GM21737 (cell line): ENCODE measurements at regions not wholly inside any gene's neighbourhood (a gene's known extent, or its start where the extent isn't known, plus 50 kb on each side); places are given as distances from the start of the nearest gene placed in this dataset.

Source experiments
- ATAC-seq: cut with Tn5 transposase; IDR thresholded peaks from one replicate; pipeline ENCODE4 v1.9.1; 2021; ENCODE audit warnings: mild to moderate bottlenecking, moderate library complexity; ENCODE audit not compliant: unreplicated experiment

DNA sequence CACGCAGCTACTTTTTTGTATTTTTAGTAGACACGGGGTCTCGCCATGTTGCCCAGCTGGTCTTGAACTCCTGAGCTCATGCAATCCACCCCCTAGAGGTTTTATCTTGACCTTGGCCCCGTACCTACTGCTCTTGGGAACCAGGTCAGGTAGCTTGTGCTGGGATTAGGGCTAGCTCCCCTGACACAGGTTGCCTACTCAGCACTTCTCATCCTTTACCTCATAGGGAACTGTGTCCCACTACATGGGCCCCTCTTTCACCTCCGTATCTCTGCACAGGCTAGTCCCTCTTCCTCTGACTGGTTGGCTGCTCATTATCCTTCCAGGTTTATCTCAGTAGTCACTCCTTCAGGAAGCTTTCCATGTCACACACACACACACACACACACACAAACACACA, 58.0 kb upstream of the ITPRID1 start:
- no peak for ATAC-seq

DNA sequence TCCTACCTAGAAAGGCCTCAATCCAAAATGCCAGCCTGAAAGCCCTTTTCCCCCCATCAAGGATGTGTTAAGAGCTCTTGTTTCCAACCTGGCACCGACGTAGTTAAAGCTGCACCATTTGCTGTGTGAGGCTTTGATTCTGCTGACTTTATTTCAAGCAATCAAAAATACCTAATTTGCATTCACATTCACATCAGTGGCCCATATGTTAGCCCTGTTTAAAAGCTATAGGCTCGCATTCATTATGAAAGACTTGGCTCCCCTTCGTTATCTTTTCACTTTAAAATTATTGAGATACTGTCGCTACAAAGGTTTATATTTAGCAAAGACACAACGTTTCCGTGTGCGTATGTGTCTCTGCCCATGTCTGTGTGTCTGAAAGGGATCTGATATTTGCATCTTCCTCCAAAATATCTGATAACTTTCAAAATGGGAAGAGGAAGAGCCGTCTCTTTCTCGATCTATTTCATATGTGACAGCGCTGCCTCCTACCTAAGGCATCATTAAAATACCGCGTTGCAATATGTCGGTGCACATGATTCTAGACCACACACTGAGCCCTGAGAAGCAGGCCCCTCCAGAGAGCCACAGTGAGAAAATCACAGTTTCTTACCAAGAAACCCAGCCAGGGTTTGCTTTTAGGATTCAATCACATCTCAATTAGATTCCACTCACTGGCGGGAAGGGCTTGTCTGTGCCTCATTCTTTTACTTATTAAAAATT, 57.1 kb upstream of the ITPRID1 start:
- ATAC-seq: no peak

DNA sequence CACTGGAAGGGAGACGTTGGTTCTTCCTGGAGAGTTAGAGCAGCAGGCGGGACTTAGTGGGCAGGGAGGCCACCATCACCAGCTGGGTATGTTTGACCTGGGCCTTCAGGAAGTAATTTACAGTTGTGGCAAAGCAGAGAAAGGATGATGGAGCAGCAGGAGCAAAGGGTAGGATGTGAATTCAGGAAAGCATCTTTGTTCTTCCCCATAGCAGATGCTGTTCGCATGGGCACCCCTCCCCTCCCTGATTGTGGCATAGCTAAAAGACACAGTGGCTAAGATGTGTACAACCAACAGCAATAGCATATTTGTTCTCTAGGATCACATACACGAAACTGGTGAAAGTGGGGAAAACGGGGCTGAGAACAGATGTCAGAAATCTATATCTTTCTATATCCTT, 56.3 kb upstream of the ITPRID1 start:
- ATAC-seq: no peak

DNA sequence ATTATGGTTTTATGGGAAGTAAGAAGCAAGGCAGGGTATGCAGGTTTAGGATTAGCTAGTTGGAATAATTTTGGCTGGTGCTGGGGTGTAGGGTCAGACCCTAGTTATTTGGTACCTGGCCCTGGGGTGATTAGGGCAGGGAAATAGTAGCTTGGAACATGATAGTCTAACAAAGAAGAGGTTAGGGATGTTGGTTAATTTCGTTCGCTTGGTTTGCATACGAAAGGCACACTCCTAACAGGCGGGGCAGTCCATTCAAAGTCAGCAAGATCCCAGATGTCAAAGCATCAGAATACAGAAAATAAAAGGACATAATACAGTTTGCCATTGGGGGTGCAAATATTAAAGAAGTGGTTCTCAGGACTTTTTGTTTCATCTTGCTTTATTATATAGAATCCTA, 55.7 kb upstream of the ITPRID1 start:
- ATAC-seq: no peak

DNA sequence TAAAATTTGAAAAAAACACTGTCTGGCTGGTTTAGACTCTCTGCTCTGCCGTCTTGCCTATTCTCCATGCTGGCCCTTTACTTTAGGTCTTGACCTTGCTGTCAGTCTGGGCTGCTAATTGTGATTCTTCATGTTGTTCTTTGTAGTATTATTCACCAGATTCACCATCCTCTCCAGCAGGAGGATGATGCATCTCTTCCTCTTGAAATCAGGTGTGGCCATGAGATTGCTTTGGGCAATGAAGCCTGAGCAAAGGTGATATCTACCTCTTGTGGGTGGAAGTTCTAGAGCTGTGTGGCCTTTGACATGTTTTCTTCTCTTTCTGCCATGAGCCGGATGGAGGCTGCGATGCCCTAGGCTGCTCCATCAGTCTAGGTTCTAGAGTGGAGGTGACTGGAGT, 51.3 kb upstream of the ITPRID1 start:
- no peak for ATAC-seq
